A673 (cell line): ENCODE measurements at regions not wholly inside any gene's neighbourhood (a gene's known extent, or its start where the extent isn't known, plus 50 kb on each side); places are given as distances from the start of the nearest gene placed in this dataset.

ENCODE experiments used
- BruUV-seq: library from RNA; stranded (reverse); fragments of 400-500 nt; replicated peaks from 2 replicates; lab custom pipeline; 2021; lab: Mats Ljungman, UMichigan
- CTCF ChIA-PET: fragments of 300-600 bp; sonication (Branson Sonifier 250); formaldehyde crosslinking; loops from one replicate; lab custom pipeline; 2022; ENCODE audit warnings: antibody characterized with exemption; lab: Charles Lee
- POLR2A ChIA-PET: fragments of 300-600 bp; sonication (Branson Sonifier 250); formaldehyde crosslinking; loops from one replicate; lab custom pipeline; 2022; ENCODE audit warnings: antibody characterized with exemption; ENCODE audit not compliant: low non-redundant PET; lab: Charles Lee
- DNase-seq: peaks from one replicate; pipeline ENCODE4 v3.0.0-alpha.2; 2015; ENCODE audit warnings: low spot score
- H3K27ac ChIP-seq: fragments of 200-600 bp; sonication (generic); 2 replicates; pipeline ENCODE4 v1.5.1; 2016; ENCODE audit warnings: mixed run types, low read depth, mild to moderate bottlenecking, mixed read lengths, antibody characterized with exemption, low read length; ENCODE audit not compliant: poor library complexity, severe bottlenecking
- H3K27me3 ChIP-seq: fragments of 200-600 bp; sonication (generic); replicated peaks from 2 replicates; pipeline ENCODE4 v1.6.1; 2017; ENCODE audit warnings: mixed run types, low read depth, mild to moderate bottlenecking, mixed read lengths, antibody characterized with exemption, low read length; ENCODE audit not compliant: insufficient read depth, poor library complexity
- H3K36me3 ChIP-seq: fragments of 200-600 bp; sonication (generic); 2 replicates; pipeline ENCODE4 v1.6.1; 2016; ENCODE audit warnings: mixed run types, mild to moderate bottlenecking, mixed read lengths, antibody characterized with exemption, low read length; ENCODE audit not compliant: insufficient read depth, poor library complexity, severe bottlenecking
- H3K4me1 ChIP-seq: fragments of 200-600 bp; sonication (generic); 2 replicates; pipeline ENCODE4 v1.6.1; 2017; ENCODE audit warnings: mixed run types, mild to moderate bottlenecking, mixed read lengths, antibody characterized with exemption, low read length; ENCODE audit not compliant: insufficient read depth, poor library complexity, severe bottlenecking
- H3K4me3 ChIP-seq: fragments of 200-600 bp; sonication (generic); 2 replicates; pipeline ENCODE4 v1.5.1; 2016; ENCODE audit warnings: low read depth, mixed run types, mild to moderate bottlenecking, mixed read lengths, low read length; ENCODE audit not compliant: poor library complexity, severe bottlenecking
- H3K9me3 ChIP-seq: fragments of 200-600 bp; sonication (generic); 2 replicates; pipeline ENCODE4 v1.6.1; 2016; ENCODE audit warnings: mixed run types, low read depth, mild to moderate bottlenecking, mixed read lengths, antibody characterized with exemption, low read length; ENCODE audit not compliant: poor library complexity, severe bottlenecking
- CTCF ChIP-seq: fragments of 300-800, 200-600 bp; sonication (generic); conservative IDR thresholded peaks from 2 replicates; pipeline ENCODE4 v1.5.1; 2017; ENCODE audit warnings: low read depth, mild to moderate bottlenecking, antibody characterized with exemption, low read length, moderate library complexity, mixed read lengths
- EZH2 ChIP-seq: fragments of 200-600 bp; sonication (generic); IDR thresholded peaks from 2 replicates; pipeline ENCODE4 v1.6.1; 2017; ENCODE audit warnings: borderline replicate concordance, low read depth, mild to moderate bottlenecking, mixed read lengths, antibody characterized with exemption, low read length; ENCODE audit not compliant: poor library complexity, severe bottlenecking
- intact Hi-C: fragments of 100-400 bp; cut with micrococcal nuclease; formaldehyde crosslinking; loops from one replicate; pipeline ENCODE4 v1.10.0; 2022; ENCODE audit not compliant: unreplicated experiment

- Histone ChIP-seq H3K4me1 (peaks cover 16% of the 10 kb centered on the region), H3K27ac (no peak overlapping the region), H3K36me3 (no peaks in the 10 kb centered on the region), H3K9me3 (no peaks in the 10 kb centered on the region), H3K4me3 (no peak overlapping the region), H3K27me3 (no peaks in the 10 kb centered on the region)
- TF ChIP-seq CTCF (peak; percentile 75), EZH2 (no peak)
- DNase-seq: peak; percentile 73
- intact Hi-C loops: no loop called here
- BruUV-seq: no TSS peak
- ChIA-PET POLR2A (no interaction called here), CTCF (no interaction called here)
Observed at GRCh38 chr6:23659125-23659524, 466.9 kb upstream of the NRSN1 start.

- intact Hi-C loops: no loop called here
- no peak for DNase-seq
- no peak overlapping the region for H3K27ac ChIP-seq
- no TSS peak for BruUV-seq
- no peak for TF ChIP-seq CTCF
- no peak for TF ChIP-seq EZH2
- CTCF ChIA-PET: interaction anchor here (0.7 kb wide), 1 partner anchor 291 kb away, joined by 4 read pairs; no protein-coding TSS in a partner anchor
- H3K9me3 ChIP-seq: no peaks in the 10 kb centered on the region
- H3K4me3 ChIP-seq: no peak overlapping the region
- H3K4me1 ChIP-seq: peaks cover 5% of the 10 kb centered on the region
- H3K27me3 ChIP-seq: no peaks in the 10 kb centered on the region
- no peaks in the 10 kb centered on the region for H3K36me3 ChIP-seq
- POLR2A ChIA-PET: no interaction called here
Observed at GRCh38 chr6:23661549-23661948, 464.5 kb upstream of the NRSN1 start.

GRCh38 chr6:23663096-23663495, 462.9 kb upstream of the NRSN1 start:
- ChIA-PET CTCF (no interaction called here), POLR2A (no interaction called here)
- BruUV-seq: no TSS peak
- no peak for DNase-seq
- intact Hi-C loops: no loop called here
- H3K4me1 ChIP-seq: peaks cover 3% of the 10 kb centered on the region
- H3K9me3 ChIP-seq: no peaks in the 10 kb centered on the region
- no peak overlapping the region for H3K4me3 ChIP-seq
- TF ChIP-seq CTCF (no peak), EZH2 (no peak)
- no peak overlapping the region for H3K27ac ChIP-seq
- no peaks in the 10 kb centered on the region for H3K36me3 ChIP-seq
- no peaks in the 10 kb centered on the region for H3K27me3 ChIP-seq
